KBM-7 (cell line): ENCODE measurements at regions not wholly inside any gene's neighbourhood (a gene's known extent, or its start where the extent isn't known, plus 50 kb on each side); places are given as distances from the start of the nearest gene placed in this dataset.
A peak's percentile ranks its signal among the peaks of the same experiment; 100 is the strongest.

Source experiments
- DNase-seq: peaks from one replicate; pipeline ENCODE4 v3.0.0-alpha.2; 2015
- in situ Hi-C: fragments of 300-500 bp; cut with MboI; formaldehyde crosslinking; loops from 2 replicates; pipeline ENCODE4 v1.14.3; 2020; ENCODE audit warnings: low sequenced_read_pairs, low pct_unique_long_range_greater_than_20kb, mixed read lengths

- no peak for DNase-seq
- in situ Hi-C loops: no loop called here
Observed at GRCh38 chr20:50283370-50283769, 92.7 kb downstream of the CEBPB start.

GRCh38 chr20:50283922-50284810 lies 93.5 kb downstream of the CEBPB start:
- DNase-seq: no peak
- in situ Hi-C loops: no loop called here

GRCh38 chr20:50284811-50285375 lies 94.3 kb downstream of the CEBPB start:
- no peak for DNase-seq
- in situ Hi-C loops: no loop called here

- in situ Hi-C loops: no loop called here
- DNase-seq: no peak
Observed at GRCh38 chr20:50285376-50286173, 94.9 kb downstream of the CEBPB start.

- in situ Hi-C loops: no loop called here
- DNase-seq: no peak
Observed at GRCh38 chr20:50286174-50286511, 95.5 kb downstream of the CEBPB start.

GRCh38 chr20:50286609-50287008 lies 96.0 kb downstream of the CEBPB start:
- DNase-seq: no peak
- in situ Hi-C loops: no loop called here

- in situ Hi-C loops: no loop called here
- DNase-seq: no peak
Observed at GRCh38 chr20:50287512-50287911, 96.9 kb downstream of the CEBPB start.

GRCh38 chr20:50288128-50288623 lies 97.5 kb downstream of the CEBPB start:
- in situ Hi-C loops: no loop called here
- DNase-seq: no peak

- DNase-seq: no peak
- in situ Hi-C loops: no loop called here
Observed at GRCh38 chr20:50289581-50289980, 99.0 kb downstream of the CEBPB start.

- in situ Hi-C loops: no loop called here
- no peak for DNase-seq
Observed at GRCh38 chr20:50290112-50290511, 99.5 kb downstream of the CEBPB start.

GRCh38 chr20:50290808-50291207 lies 100.2 kb downstream of the CEBPB start:
- DNase-seq: no peak
- in situ Hi-C loops: no loop called here

- in situ Hi-C loops: no loop called here
- DNase-seq: no peak
Observed at GRCh38 chr20:50291254-50292078, 100.8 kb downstream of the CEBPB start.

GRCh38 chr20:50292079-50292590 lies 101.5 kb downstream of the CEBPB start:
- no peak for DNase-seq
- in situ Hi-C loops: no loop called here

GRCh38 chr20:50292591-50293283 lies 102.1 kb downstream of the CEBPB start:
- in situ Hi-C loops: no loop called here
- peak; percentile 84 for DNase-seq

GRCh38 chr20:50293284-50294139 lies 102.9 kb downstream of the CEBPB start:
- DNase-seq: no peak
- in situ Hi-C loops: no loop called here

GRCh38 chr20:50294164-50295088 lies 103.8 kb downstream of the CEBPB start:
- in situ Hi-C loops: no loop called here
- DNase-seq: no peak

- no peak for DNase-seq
- in situ Hi-C loops: no loop called here
Observed at GRCh38 chr20:50295345-50295744, 104.7 kb downstream of the CEBPB start.
